RWPE2 (cell line): ENCODE measurements at regions not wholly inside any gene's neighbourhood (a gene's known extent, or its start where the extent isn't known, plus 50 kb on each side); places are given as distances from the start of the nearest gene placed in this dataset.

Experiments used
- ATAC-seq: fragments of 200-7000 bp; cut with Tn5 transposase; 3 replicates; pipeline ENCODE4 v1.9.1; 2021; ENCODE audit warnings: low read depth
- DNase-seq: peaks from one replicate; pipeline ENCODE4 v3.0.0-alpha.2; 2020; ENCODE audit warnings: low spot score
- H3K27ac ChIP-seq: fragments of 450-650 bp; 2 replicates; pipeline ENCODE4 v1.5.1; 2017; ENCODE audit warnings: mild to moderate bottlenecking; ENCODE audit not compliant: poor library complexity, severe bottlenecking
- H3K27me3 ChIP-seq: fragments of 250-450 bp; sonication (Bioruptor Pico); 2 replicates; pipeline ENCODE4 v1.5.1; 2021; ENCODE audit warnings: mild to moderate bottlenecking, moderate library complexity; ENCODE audit not compliant: insufficient read depth, poor library complexity, severe bottlenecking
- H3K36me3 ChIP-seq: fragments of 250-450 bp; sonication (Bioruptor Pico); 2 replicates; pipeline ENCODE4 v1.5.1; 2020; ENCODE audit warnings: low read depth, mild to moderate bottlenecking, moderate library complexity
- H3K4me1 ChIP-seq: fragments of 250-450 bp; sonication (Bioruptor Pico); 2 replicates; pipeline ENCODE4 v1.5.1; 2021; ENCODE audit warnings: mild to moderate bottlenecking, moderate library complexity; ENCODE audit not compliant: insufficient read depth, poor library complexity, severe bottlenecking
- H3K4me3 ChIP-seq: fragments of 250-450 bp; sonication (Bioruptor Pico); 2 replicates; pipeline ENCODE4 v1.5.1; 2021; ENCODE audit warnings: mild to moderate bottlenecking, moderate library complexity; ENCODE audit not compliant: severe bottlenecking
- H3K9me3 ChIP-seq: fragments of 250-450 bp; sonication (Bioruptor Pico); 2 replicates; pipeline ENCODE4 v1.5.1; 2021; ENCODE audit warnings: mild to moderate bottlenecking, moderate library complexity; ENCODE audit not compliant: severe bottlenecking
- CTCF ChIP-seq: fragments of 450-650 bp; IDR thresholded peaks from one replicate; pipeline ENCODE4 v1.5.1; 2017; ENCODE audit warnings: mild to moderate bottlenecking, moderate library complexity; ENCODE audit not compliant: poor library complexity, severe bottlenecking

GRCh38 chr3:40841131-40841530 lies 316.4 kb downstream of the ZNF621 start:
- ATAC-seq: peak; percentile 26; the same call in 2 of the 3 replicates

GRCh38 chr3:40841570-40842109 lies 316.9 kb downstream of the ZNF621 start:
- TF ChIP-seq CTCF: no peak
- Histone ChIP-seq H3K27ac (no peak overlapping the region), H3K9me3 (no peaks in the 10 kb centered on the region), H3K36me3 (no peaks in the 10 kb centered on the region), H3K4me3 (no peak overlapping the region), H3K4me1 (no peaks in the 10 kb centered on the region), H3K27me3 (no peaks in the 10 kb centered on the region)
- ATAC-seq: no peak
- DNase-seq: no peak

More at GRCh38 chr3:40841131-40841530, 316.4 kb downstream of the ZNF621 start:
- Histone ChIP-seq H3K4me3 (no peak overlapping the region), H3K4me1 (no peaks in the 10 kb centered on the region), H3K27me3 (no peaks in the 10 kb centered on the region), H3K36me3 (no peaks in the 10 kb centered on the region), H3K9me3 (no peaks in the 10 kb centered on the region), H3K27ac (no peak overlapping the region)
- TF ChIP-seq CTCF: no peak
- DNase-seq: no peak

- Histone ChIP-seq H3K4me3 (no peak overlapping the region), H3K27ac (no peak overlapping the region), H3K4me1 (no peaks in the 10 kb centered on the region), H3K27me3 (no peaks in the 10 kb centered on the region), H3K36me3 (no peaks in the 10 kb centered on the region), H3K9me3 (no peaks in the 10 kb centered on the region)
- ATAC-seq: no peak
- DNase-seq: no peak
- TF ChIP-seq CTCF: no peak
These were observed 318.0 kb downstream of the ZNF621 start for GRCh38 chr3:40842714-40843113.

- DNase-seq (no peak), ATAC-seq (no peak)
- TF ChIP-seq CTCF: no peak
- H3K27ac ChIP-seq: peak overlapping the region; percentile 38
- H3K27me3 ChIP-seq: no peaks in the 10 kb centered on the region
- H3K9me3 ChIP-seq: no peaks in the 10 kb centered on the region
- H3K4me3 ChIP-seq: no peak overlapping the region
- no peaks in the 10 kb centered on the region for H3K4me1 ChIP-seq
- no peaks in the 10 kb centered on the region for H3K36me3 ChIP-seq
These were observed 318.5 kb downstream of the ZNF621 start for GRCh38 chr3:40843208-40843624.

GRCh38 chr3:40843851-40844548 lies 319.2 kb downstream of the ZNF621 start:
- H3K27ac ChIP-seq: peak overlapping the region; percentile 38
- DNase-seq: no peak

More at GRCh38 chr3:40843851-40844548, 319.2 kb downstream of the ZNF621 start:
- no peaks in the 10 kb centered on the region for H3K27me3 ChIP-seq
- peak; percentile 87 for ATAC-seq
- H3K9me3 ChIP-seq: no peaks in the 10 kb centered on the region
- no peaks in the 10 kb centered on the region for H3K36me3 ChIP-seq
- TF ChIP-seq CTCF: no peak
- H3K4me3 ChIP-seq: no peak overlapping the region
- no peaks in the 10 kb centered on the region for H3K4me1 ChIP-seq
